GM12872 (cell line): ENCODE measurements at regions not wholly inside any gene's neighbourhood (a gene's known extent, or its start where the extent isn't known, plus 50 kb on each side); places are given as distances from the start of the nearest gene placed in this dataset.

Experiments used
- CTCF ChIP-seq: IDR thresholded peaks from 3 replicates; pipeline ENCODE4 v1.5.1; 2011; ENCODE audit warnings: low read depth, mild to moderate bottlenecking, low read length, moderate library complexity; ENCODE audit not compliant: insufficient read depth

GRCh38 chr13:50162001-50162400 is 146.8 kb downstream of the KCNRG start:
- no peak for TF ChIP-seq CTCF

- TF ChIP-seq CTCF, result no peak
These were observed 147.3 kb downstream of the KCNRG start for GRCh38 chr13:50162567-50162966.

GRCh38 chr13:50167224-50167947 is 152.1 kb downstream of the KCNRG start:
- peak; percentile 20; the same call in 1 of the 3 replicates for TF ChIP-seq CTCF

GRCh38 chr13:50167967-50168366 is 152.7 kb downstream of the KCNRG start:
- TF ChIP-seq CTCF, result no peak

GRCh38 chr13:50168786-50169185 is 153.5 kb downstream of the KCNRG start:
- no peak for TF ChIP-seq CTCF

- no peak for TF ChIP-seq CTCF
These were observed 155.3 kb downstream of the KCNRG start for GRCh38 chr13:50170447-50171037.

GRCh38 chr13:50171590-50172282 is 156.5 kb downstream of the KCNRG start:
- no peak for TF ChIP-seq CTCF
